Keratinocyte (primary cell): ENCODE measurements at regions not wholly inside any gene's neighbourhood (a gene's known extent, or its start where the extent isn't known, plus 50 kb on each side); places are given as distances from the start of the nearest gene placed in this dataset.

Source experiments
- EZH2 ChIP-seq: IDR thresholded peaks from one replicate; pipeline ENCODE4 v1.6.1; 2012; ENCODE audit warnings: inconsistent platforms, mild to moderate bottlenecking, low read length, moderate library complexity
- TF ChIP-seq, protein P1 (sequence below), 3 experiments: IDR thresholded peaks in 1 of 3; conservative IDR thresholded peaks in 1 of 3; optimal IDR thresholded peaks in 1 of 3; 2 replicates in 2 of 3; 3 replicates in 1 of 3; pipeline versions ENCODE3 to v1.5.1; 2011; ENCODE audit warnings: low read length in 3 of 3, mild to moderate bottlenecking in 3 of 3, moderate library complexity in 2 of 3, control low read depth in 1 of 3, inconsistent platforms in 1 of 3; ENCODE audit not compliant: insufficient read depth in 2 of 3; ENCODE audit errors: extremely low read depth in 1 of 3

DNA sequence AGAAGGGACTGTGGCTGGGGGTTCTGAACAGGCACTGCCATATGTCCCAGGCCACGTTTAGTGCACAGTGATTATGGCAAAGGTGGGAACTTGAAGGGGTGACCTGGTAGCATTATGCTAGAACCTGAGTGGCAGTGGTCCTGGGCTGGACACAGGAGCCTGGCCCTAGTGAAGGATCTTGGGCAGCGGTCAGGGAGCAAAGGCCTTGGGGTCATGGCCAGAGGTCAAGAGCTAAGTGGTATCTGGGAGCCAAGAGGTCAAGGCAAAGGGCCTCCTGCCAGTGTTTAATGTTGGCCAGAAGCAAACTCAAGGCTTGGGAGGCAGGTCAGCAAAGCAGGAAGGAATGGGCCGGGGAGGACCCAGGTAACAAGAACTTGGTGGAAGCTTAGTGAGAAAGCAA, 254.5 kb downstream of the CDH26 start:
- TF ChIP-seq, protein P1, sequence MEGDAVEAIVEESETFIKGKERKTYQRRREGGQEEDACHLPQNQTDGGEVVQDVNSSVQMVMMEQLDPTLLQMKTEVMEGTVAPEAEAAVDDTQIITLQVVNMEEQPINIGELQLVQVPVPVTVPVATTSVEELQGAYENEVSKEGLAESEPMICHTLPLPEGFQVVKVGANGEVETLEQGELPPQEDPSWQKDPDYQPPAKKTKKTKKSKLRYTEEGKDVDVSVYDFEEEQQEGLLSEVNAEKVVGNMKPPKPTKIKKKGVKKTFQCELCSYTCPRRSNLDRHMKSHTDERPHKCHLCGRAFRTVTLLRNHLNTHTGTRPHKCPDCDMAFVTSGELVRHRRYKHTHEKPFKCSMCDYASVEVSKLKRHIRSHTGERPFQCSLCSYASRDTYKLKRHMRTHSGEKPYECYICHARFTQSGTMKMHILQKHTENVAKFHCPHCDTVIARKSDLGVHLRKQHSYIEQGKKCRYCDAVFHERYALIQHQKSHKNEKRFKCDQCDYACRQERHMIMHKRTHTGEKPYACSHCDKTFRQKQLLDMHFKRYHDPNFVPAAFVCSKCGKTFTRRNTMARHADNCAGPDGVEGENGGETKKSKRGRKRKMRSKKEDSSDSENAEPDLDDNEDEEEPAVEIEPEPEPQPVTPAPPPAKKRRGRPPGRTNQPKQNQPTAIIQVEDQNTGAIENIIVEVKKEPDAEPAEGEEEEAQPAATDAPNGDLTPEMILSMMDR (optimal IDR thresholded peaks at IDR 0.05 in 1 of 3, IDR thresholded peaks at IDR 0.05 in 1 of 3, conservative IDR thresholded peaks at IDR 0.05 in 1 of 3; ENCODE audit: extremely low read depth in 1 of 3, insufficient read depth in 2 of 3, low read length in 3 of 3): no peak
- TF ChIP-seq EZH2: no peak
